ENCODE measurements at regions not wholly inside any gene's neighbourhood (a gene's known extent, or its start where the extent isn't known, plus 50 kb on each side); places are given as distances from the start of the nearest gene placed in this dataset.

- TF ChIP-seq CTCF (IDR thresholded peaks at IDR 0.05), result no peak
These were observed 302.2 kb upstream of the SMARCA2 start for GRCh38 chr9:1712861-1713450.

- TF ChIP-seq CTCF (IDR thresholded peaks at IDR 0.05), result no peak
These were observed 301.3 kb upstream of the SMARCA2 start for GRCh38 chr9:1713841-1714240.

- TF ChIP-seq CTCF (IDR thresholded peaks at IDR 0.05), result no peak
These were observed 297.3 kb upstream of the SMARCA2 start for GRCh38 chr9:1717882-1718281.

GRCh38 chr9:1718836-1719235, 296.3 kb upstream of the SMARCA2 start:
- TF ChIP-seq CTCF (IDR thresholded peaks at IDR 0.05), result no peak

- no peak for TF ChIP-seq CTCF (IDR thresholded peaks at IDR 0.05)
These were observed 294.0 kb upstream of the SMARCA2 start for GRCh38 chr9:1721196-1721595.

- TF ChIP-seq CTCF (IDR thresholded peaks at IDR 0.05), result no peak
These were observed 292.7 kb upstream of the SMARCA2 start for GRCh38 chr9:1722404-1722803.

GRCh38 chr9:1723522-1724015, 291.6 kb upstream of the SMARCA2 start:
- no peak for TF ChIP-seq CTCF (IDR thresholded peaks at IDR 0.05)
